ENCODE measurements at regions not wholly inside any gene's neighbourhood (a gene's known extent, or its start where the extent isn't known, plus 50 kb on each side); places are given as distances from the start of the nearest gene placed in this dataset.

DNA sequence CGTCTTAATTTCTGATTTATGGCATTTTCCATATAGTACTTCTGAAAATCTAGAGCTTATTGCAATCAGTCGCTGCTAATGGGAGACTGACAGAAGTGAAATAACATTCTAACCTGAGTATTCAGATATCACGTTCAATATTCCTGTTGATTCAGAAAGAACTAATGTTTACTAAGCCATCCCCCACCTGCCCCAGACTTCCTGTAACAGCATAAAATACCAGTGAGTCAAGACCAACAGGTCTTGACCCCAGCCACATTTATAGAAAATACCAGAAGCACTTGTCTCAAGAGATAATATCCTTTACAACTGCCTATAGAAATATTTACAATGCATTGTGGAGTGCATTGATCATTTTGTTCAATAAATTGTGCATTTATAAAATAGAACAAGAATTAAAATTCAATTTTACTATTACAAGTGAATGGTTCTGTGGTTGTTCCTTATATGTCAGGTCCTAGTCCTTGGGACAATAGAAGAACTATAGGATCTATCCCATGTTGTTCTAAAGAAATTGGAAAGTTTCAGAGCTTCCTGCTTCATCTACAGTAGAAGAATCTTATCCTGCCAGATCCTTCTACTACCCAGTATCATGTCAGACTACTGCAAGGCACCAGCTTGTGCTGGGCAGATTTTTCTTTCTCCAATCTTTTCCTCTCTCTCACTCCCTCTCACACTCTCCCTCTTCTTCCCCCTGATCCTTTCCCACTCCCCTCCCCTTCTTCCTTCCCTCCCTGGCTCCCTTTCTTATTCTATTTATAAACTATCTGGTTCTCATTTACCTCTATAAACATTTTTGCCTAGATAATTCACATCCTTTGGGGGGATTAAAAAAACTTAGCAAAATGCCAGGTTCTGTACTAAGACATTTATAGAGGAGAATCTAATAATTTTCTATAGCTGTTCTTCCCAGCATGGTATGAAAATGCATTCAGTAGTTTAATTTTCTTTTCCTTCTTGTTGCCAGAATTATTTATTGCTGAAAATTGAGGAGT, 629.9 kb downstream of the DIAPH3 start:
- TF ChIP-seq, protein P1, sequence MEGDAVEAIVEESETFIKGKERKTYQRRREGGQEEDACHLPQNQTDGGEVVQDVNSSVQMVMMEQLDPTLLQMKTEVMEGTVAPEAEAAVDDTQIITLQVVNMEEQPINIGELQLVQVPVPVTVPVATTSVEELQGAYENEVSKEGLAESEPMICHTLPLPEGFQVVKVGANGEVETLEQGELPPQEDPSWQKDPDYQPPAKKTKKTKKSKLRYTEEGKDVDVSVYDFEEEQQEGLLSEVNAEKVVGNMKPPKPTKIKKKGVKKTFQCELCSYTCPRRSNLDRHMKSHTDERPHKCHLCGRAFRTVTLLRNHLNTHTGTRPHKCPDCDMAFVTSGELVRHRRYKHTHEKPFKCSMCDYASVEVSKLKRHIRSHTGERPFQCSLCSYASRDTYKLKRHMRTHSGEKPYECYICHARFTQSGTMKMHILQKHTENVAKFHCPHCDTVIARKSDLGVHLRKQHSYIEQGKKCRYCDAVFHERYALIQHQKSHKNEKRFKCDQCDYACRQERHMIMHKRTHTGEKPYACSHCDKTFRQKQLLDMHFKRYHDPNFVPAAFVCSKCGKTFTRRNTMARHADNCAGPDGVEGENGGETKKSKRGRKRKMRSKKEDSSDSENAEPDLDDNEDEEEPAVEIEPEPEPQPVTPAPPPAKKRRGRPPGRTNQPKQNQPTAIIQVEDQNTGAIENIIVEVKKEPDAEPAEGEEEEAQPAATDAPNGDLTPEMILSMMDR (IDR thresholded peaks at IDR 0.05): no peak
- Histone ChIP-seq H3K36me3 (ENCODE audit: low read depth, missing control alignments) (no peaks in the 10 kb centered on the region), H3K4me3 (no peak overlapping the region), H3K4me1 (no peaks in the 10 kb centered on the region), H3K27me3 (no peaks in the 10 kb centered on the region), H3K9me3 (no peaks in the 10 kb centered on the region), H3K27ac (no peak overlapping the region)
- 86% methylated on average over 3 of the region's 3 CpGs for WGBS, 2 donors
- DNase-seq: no peak
- intact Hi-C loops (cut with DNase I; ENCODE audit: low total_unique reads): no loop called here

DNA sequence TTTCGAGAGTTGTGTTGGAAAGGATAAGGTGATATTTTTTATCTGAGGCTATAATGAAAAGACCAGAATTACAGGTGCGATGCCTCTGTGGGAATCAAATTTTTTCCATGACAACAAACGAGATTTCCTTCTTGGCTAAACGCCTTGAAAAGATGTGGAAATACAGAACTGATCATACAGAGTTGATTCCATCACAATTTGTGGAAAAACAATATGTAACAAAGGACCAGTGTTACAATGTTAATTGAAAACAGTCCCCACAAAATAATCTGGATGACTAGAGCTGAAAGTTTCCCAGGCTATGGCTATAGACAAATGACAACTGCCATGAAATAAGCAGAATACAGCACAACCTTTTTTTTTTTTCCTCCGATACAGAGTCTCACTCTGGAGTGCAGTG, 628.9 kb downstream of the DIAPH3 start:
- DNase-seq: no peak
- no peak overlapping the region for H3K27ac ChIP-seq
- TF ChIP-seq, protein P1 (IDR thresholded peaks at IDR 0.05): no peak
- no peak for TF ChIP-seq POLR2A (IDR thresholded peaks at IDR 0.05)
- 85 to 88% methylated on average over 5 of the region's 5 CpGs for WGBS, 2 donors
- no peak overlapping the region for H3K4me3 ChIP-seq
- intact Hi-C loops (cut with DNase I; ENCODE audit: low total_unique reads): no loop called here
- H3K9me3 ChIP-seq: no peaks in the 10 kb centered on the region
- no peaks in the 10 kb centered on the region for H3K36me3 ChIP-seq (ENCODE audit: low read depth, missing control alignments)
- H3K4me1 ChIP-seq: no peaks in the 10 kb centered on the region
- no peaks in the 10 kb centered on the region for H3K27me3 ChIP-seq

DNA sequence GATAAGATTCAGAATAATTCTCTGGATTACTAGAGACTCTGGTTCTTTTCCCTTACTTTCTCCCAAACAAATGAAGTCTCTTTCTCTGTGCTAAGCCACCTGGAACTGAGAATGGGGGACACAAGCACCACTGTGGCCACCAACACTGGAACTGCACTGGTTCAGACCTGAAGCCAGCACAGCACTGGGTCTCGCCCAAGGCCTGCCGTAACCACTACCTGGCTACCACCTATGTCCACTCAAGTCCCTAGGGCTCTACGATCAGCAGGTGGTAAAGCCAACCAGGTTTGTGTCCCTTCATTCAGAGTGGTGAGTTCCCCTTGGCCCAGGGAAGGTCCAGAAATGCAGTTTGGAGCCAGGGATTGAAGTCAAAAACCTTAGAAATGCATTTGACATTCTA, 626.2 kb downstream of the DIAPH3 start:
- WGBS, 2 donors: 93 to 97% methylated on average over 3 of the region's 3 CpGs
- Histone ChIP-seq H3K4me1 (no peaks in the 10 kb centered on the region), H3K4me3 (no peak overlapping the region), H3K36me3 (ENCODE audit: low read depth, missing control alignments) (no peaks in the 10 kb centered on the region), H3K9me3 (no peaks in the 10 kb centered on the region), H3K27ac (no peak overlapping the region), H3K27me3 (no peaks in the 10 kb centered on the region)
- no peak for DNase-seq
- no peak for TF ChIP-seq POLR2A (IDR thresholded peaks at IDR 0.05)
- TF ChIP-seq, protein P1 (IDR thresholded peaks at IDR 0.05): no peak
- intact Hi-C loops (cut with DNase I; ENCODE audit: low total_unique reads): no loop called here

DNA sequence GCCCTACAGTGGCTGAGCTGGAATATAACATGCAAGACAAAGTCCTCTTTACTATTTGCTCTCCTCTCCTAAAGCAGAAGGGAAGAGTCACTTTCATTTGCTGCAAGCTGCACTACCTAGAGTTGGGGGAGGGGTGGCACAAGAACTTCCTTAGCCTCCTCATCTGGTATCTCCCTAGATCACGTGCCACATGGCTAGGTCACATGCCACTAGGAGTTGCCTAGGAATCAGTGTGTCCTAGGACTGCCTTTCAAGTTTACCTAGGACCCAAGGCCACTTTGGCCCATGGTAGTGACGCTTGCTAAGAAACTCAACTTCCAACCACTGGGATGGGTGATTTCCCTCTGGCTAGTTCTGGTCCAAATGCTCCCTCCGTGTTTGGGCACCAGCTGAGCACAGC, 625.2 kb downstream of the DIAPH3 start:
- no peaks in the 10 kb centered on the region for H3K9me3 ChIP-seq
- no peaks in the 10 kb centered on the region for H3K4me1 ChIP-seq
- H3K27me3 ChIP-seq: no peaks in the 10 kb centered on the region
- H3K27ac ChIP-seq: no peak overlapping the region
- WGBS, 2 donors: 59 to 65% methylated on average over 3 of the region's 3 CpGs
- TF ChIP-seq, protein P1 (IDR thresholded peaks at IDR 0.05): no peak
- no peak for TF ChIP-seq POLR2A (IDR thresholded peaks at IDR 0.05)
- no peaks in the 10 kb centered on the region for H3K36me3 ChIP-seq (ENCODE audit: low read depth, missing control alignments)
- intact Hi-C loops (cut with DNase I; ENCODE audit: low total_unique reads): no loop called here
- no peak for DNase-seq
- H3K4me3 ChIP-seq: no peak overlapping the region

DNA sequence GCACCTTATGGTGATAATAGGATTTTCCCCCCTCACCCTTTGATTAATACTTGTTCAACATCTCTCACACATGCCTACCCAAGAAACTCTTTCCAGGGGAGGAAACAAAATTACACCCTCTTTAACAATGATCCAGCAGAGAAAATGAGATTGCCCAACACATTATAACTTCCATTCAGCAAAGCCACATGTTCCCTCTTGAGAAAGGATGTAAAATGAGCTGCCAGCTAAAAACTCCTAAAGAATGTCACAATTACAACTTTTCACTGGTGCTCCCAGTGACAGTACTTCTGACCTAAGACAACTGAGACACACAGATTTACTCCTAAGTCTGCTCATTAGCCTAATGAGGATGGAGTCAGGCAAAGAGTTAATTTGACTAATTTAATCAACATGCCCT, 621.4 kb downstream of the DIAPH3 start:
- Histone ChIP-seq H3K4me3 (no peak overlapping the region), H3K27ac (no peak overlapping the region), H3K27me3 (no peaks in the 10 kb centered on the region), H3K36me3 (ENCODE audit: low read depth, missing control alignments) (no peaks in the 10 kb centered on the region), H3K4me1 (no peaks in the 10 kb centered on the region), H3K9me3 (no peaks in the 10 kb centered on the region)
- intact Hi-C loops (cut with DNase I; ENCODE audit: low total_unique reads): no loop called here
- TF ChIP-seq, protein P1 (IDR thresholded peaks at IDR 0.05): no peak
- TF ChIP-seq POLR2A (IDR thresholded peaks at IDR 0.05): no peak
- no peak for DNase-seq
